Neural crest cell (in vitro differentiated cells): ENCODE measurements at regions not wholly inside any gene's neighbourhood (a gene's known extent, or its start where the extent isn't known, plus 50 kb on each side); places are given as distances from the start of the nearest gene placed in this dataset.
"Not testable (repeated sequence)": the region's sequence is repeated elsewhere in the genome, so short reads cannot be mapped to it uniquely, and the experiment has no call there.

Experiments used
- DNase-seq: peaks from one replicate; pipeline ENCODE4 v3.0.0; 2021; ENCODE audit warnings: low read depth, mixed read lengths, low spot score
- H3K27ac Mint-ChIP-seq: one replicate; pipeline ENCODE4 v1.8.0; 2021; ENCODE audit warnings: mild to moderate bottlenecking, mixed read lengths; ENCODE audit not compliant: unreplicated experiment
- H3K27me3 Mint-ChIP-seq: 2 replicates; pipeline ENCODE4 v1.8.0; 2021; ENCODE audit warnings: low read depth, mild to moderate bottlenecking, mixed read lengths
- H3K36me3 Mint-ChIP-seq: 2 replicates; pipeline ENCODE4 v1.8.0; 2021; ENCODE audit warnings: low read depth, mild to moderate bottlenecking, mixed read lengths
- H3K4me1 Mint-ChIP-seq: 2 replicates; pipeline ENCODE4 v1.8.0; 2021; ENCODE audit warnings: mixed read lengths
- H3K4me3 Mint-ChIP-seq: one replicate; pipeline ENCODE4 v1.8.0; 2021; ENCODE audit warnings: mild to moderate bottlenecking, mixed read lengths
- H3K9me3 Mint-ChIP-seq: 2 replicates; pipeline ENCODE4 v1.8.0; 2021; ENCODE audit warnings: mixed read lengths

DNA sequence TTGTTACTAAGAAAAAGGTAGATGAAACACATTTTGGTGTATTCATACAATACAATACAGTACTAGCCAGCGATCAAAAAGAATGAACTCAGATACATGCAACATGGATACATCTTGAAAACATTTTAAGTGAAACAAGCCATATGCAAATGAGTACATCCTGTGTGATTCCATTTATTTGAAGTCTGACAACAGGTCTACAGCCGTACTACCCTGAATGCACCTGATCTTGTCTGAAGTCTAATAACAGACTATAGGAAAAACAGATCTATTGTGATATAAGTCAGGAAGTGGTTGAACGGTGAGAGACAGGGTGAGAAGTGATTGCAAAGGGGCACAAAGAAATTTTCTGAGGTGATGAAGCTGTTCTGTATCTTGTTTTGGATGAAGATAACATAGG, 146.9 kb downstream of the NBPF8 start:
- not testable (repeated sequence) for H3K4me1 Mint-ChIP-seq, H3K4me3 Mint-ChIP-seq, DNase-seq, H3K36me3 Mint-ChIP-seq, H3K27me3 Mint-ChIP-seq, H3K9me3 Mint-ChIP-seq, H3K27ac Mint-ChIP-seq

DNA sequence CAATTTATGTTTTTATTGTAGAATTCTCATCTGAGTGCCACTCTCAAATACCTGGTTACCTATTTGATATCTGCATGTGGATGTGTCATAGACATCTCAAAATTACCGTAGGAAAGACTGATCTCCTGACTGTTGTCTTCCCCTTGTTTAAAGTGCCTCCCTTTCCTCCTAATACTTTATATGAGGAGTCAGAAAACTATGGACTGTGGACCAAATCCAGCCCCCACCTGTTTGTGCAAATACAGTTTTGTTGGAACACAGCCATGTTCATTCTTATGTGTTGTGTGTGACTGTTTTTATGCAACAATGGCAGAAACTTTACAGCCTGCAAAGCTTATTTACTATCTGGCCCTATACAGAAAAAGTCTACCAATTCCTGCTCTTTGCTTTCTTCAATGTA, 150.6 kb downstream of the NBPF8 start:
- DNase-seq, H3K36me3 Mint-ChIP-seq, H3K4me1 Mint-ChIP-seq, H3K27me3 Mint-ChIP-seq, H3K9me3 Mint-ChIP-seq, H3K4me3 Mint-ChIP-seq, H3K27ac Mint-ChIP-seq: not testable (repeated sequence)

DNA sequence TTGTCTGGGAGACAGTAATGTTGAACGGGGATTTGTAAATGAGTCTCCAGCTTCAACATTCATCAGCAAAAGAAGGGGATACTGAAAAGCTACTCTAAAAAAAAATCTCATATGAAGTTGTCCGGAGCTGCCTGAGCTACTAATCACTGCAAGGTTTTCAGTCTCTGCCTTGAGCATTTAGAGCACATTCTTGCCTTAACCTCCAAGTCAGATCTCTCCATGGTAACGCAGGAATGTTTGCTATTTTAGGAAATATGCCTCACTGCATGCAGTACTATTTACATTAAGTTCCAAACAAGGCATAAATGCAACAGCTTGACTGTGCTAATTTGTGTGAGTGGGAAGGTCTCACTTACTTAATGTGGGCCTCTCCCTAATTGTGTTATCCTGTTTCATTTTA, 152.8 kb downstream of the NBPF8 start:
- not testable (repeated sequence) for DNase-seq, H3K36me3 Mint-ChIP-seq, H3K27me3 Mint-ChIP-seq, H3K9me3 Mint-ChIP-seq, H3K4me3 Mint-ChIP-seq, H3K27ac Mint-ChIP-seq, H3K4me1 Mint-ChIP-seq

DNA sequence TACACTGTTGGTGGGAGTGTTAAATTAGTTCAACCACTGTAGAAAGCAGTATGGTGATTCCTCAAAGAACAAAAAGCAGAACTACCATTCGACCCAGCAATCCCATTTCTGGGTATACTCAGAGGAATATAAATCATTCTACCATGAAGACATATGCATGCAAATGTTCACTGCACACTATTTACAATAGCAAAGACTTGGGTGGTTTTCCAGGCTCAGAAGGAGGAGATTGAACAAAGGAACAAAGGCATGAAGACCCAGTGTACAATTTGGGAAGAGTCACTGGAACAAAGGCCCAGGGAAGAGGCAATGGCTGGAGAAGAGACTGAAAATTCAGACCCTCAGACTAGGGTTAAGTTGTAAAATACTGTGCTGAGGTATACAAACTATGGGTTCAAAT, 148.5 kb upstream of the NBPF26 start:
- not testable (repeated sequence) for H3K36me3 Mint-ChIP-seq, H3K4me3 Mint-ChIP-seq, DNase-seq, H3K27me3 Mint-ChIP-seq, H3K4me1 Mint-ChIP-seq, H3K9me3 Mint-ChIP-seq, H3K27ac Mint-ChIP-seq

- not testable (repeated sequence) for H3K4me3 Mint-ChIP-seq, H3K27me3 Mint-ChIP-seq, H3K27ac Mint-ChIP-seq, H3K4me1 Mint-ChIP-seq, H3K9me3 Mint-ChIP-seq, H3K36me3 Mint-ChIP-seq, DNase-seq
Observed at GRCh38 chr1:120582135-120582534, 141.6 kb upstream of the NBPF26 start.

DNA sequence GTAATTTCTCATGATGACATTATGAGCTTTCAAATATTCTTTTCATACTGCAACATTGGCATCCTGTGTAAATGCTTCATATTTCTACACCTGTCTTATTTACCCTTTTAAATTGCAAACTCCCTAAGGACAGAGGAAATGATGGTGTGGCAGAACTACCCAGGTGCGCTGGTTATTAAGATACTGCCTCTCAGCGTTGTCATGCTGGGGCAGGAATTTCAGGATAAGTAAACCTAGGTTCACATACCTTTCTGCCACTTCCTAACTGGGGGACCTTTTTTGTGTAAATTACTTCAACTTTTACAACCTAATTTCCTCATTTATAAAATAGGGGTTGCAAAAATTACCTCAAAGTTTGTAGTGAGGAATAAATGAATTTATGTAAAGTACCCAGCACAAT, 137.7 kb upstream of the NBPF26 start:
- not testable (repeated sequence) for H3K9me3 Mint-ChIP-seq, H3K27ac Mint-ChIP-seq, DNase-seq, H3K4me3 Mint-ChIP-seq, H3K36me3 Mint-ChIP-seq, H3K4me1 Mint-ChIP-seq, H3K27me3 Mint-ChIP-seq

DNA sequence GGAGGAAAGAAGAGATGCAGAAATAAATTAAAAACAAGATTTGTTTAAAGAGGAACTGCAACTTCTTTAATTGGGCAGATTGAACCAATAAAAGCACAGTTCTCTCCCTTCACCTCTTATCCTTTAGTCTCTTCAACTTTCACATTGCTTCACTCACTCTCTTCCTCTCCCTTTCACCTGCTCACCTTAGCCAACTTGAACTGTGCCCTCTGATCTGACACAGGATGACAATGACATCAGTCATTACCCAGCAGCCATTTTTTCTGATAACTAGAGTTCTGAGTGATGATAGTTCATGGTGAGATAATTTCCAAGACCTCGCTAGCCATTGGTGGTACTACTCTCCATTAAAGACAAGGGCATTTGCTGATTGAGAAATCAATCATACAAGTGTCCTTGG, 134.9 kb upstream of the NBPF26 start:
- H3K27me3 Mint-ChIP-seq, H3K27ac Mint-ChIP-seq, H3K9me3 Mint-ChIP-seq, DNase-seq, H3K4me1 Mint-ChIP-seq, H3K36me3 Mint-ChIP-seq, H3K4me3 Mint-ChIP-seq: not testable (repeated sequence)

- H3K27ac Mint-ChIP-seq, H3K4me3 Mint-ChIP-seq, DNase-seq, H3K27me3 Mint-ChIP-seq, H3K9me3 Mint-ChIP-seq, H3K4me1 Mint-ChIP-seq, H3K36me3 Mint-ChIP-seq: not testable (repeated sequence)
Observed at GRCh38 chr1:120591774-120592173, 132.0 kb upstream of the NBPF26 start.

DNA sequence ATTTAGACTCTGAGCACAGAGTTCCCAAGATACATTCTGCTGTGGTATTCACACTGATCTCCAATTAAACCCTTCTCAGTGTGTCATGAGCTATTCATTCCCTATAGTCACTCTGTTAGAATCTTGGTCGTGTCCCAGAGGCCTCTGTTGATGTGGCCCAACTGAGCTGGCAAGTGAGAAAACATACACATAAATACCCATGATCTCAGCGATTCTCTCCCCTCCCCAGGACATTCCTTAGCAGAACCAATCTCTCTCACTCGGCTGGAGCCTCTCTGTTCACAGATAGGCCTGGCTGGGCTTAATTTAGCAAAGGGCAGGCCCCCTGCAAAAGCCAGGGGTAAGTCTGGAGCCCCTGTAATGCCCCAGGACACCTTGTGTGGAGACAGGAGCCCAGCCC, 130.8 kb upstream of the NBPF26 start:
- H3K4me3 Mint-ChIP-seq, H3K36me3 Mint-ChIP-seq, H3K4me1 Mint-ChIP-seq, H3K27me3 Mint-ChIP-seq, H3K27ac Mint-ChIP-seq, H3K9me3 Mint-ChIP-seq, DNase-seq: not testable (repeated sequence)

- not testable (repeated sequence) for H3K4me1 Mint-ChIP-seq, H3K27ac Mint-ChIP-seq, H3K9me3 Mint-ChIP-seq
Observed at GRCh38 chr1:120593648-120594047, 130.1 kb upstream of the NBPF26 start.

DNA sequence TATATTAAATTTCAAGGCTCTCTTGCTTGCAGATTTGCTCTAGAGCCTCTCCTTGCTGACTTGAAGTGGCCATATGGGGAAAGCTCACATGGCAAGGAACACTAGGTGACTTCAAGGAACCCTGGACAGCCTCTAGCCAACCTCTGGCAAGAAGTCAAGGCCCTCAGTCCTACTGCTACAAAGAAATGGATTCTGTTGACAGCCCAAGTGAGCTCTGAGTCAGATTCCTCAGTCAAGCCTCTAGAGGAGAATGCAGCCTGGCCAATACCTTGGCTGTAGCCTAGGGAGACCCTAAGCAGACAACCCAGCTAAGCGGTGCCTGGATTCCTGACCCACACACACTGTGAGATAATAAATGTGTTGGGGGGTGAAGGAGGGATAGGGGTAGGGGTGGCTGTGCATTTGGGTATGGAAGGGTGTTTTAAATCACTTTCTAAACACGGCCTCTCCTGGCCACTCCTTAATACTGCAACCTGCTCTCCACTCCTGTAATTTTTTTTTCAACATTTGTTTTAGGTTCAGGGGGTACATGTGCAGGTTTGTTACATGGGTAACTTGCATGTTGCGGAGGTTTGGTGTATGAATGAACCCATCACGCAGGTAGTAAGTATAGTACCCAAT, 125.3 kb upstream of the NBPF26 start:
- not testable (repeated sequence) for H3K27me3 Mint-ChIP-seq, H3K36me3 Mint-ChIP-seq, H3K9me3 Mint-ChIP-seq, H3K27ac Mint-ChIP-seq, H3K4me1 Mint-ChIP-seq, DNase-seq, H3K4me3 Mint-ChIP-seq

More at GRCh38 chr1:120593648-120594047, 130.1 kb upstream of the NBPF26 start:
- not testable (repeated sequence) for H3K4me3 Mint-ChIP-seq, H3K27me3 Mint-ChIP-seq, H3K36me3 Mint-ChIP-seq, DNase-seq

DNA sequence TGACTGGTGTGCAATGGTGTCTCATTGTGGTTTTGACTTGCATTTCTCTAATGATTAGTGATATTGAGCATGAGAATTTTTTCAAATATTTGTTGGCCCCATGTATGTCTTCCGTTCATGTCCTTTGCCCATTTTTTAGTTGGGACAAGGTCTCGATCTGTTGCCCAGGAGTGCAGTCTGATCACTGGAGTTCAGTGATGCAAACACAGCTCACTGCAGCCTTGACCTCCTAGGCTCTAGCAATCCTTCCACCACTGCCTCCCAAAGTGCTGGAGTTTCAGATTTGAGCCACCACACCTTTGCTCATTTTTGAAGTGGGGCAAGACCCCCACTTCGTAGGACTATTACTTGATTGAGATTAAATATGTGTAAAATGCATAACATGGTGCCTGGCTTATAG, 124.2 kb upstream of the NBPF26 start:
- H3K27ac Mint-ChIP-seq, DNase-seq, H3K9me3 Mint-ChIP-seq, H3K4me1 Mint-ChIP-seq, H3K4me3 Mint-ChIP-seq, H3K27me3 Mint-ChIP-seq, H3K36me3 Mint-ChIP-seq: not testable (repeated sequence)

- H3K9me3 Mint-ChIP-seq, H3K27ac Mint-ChIP-seq, H3K36me3 Mint-ChIP-seq, H3K27me3 Mint-ChIP-seq, DNase-seq, H3K4me1 Mint-ChIP-seq, H3K4me3 Mint-ChIP-seq: not testable (repeated sequence)
Observed at GRCh38 chr1:120600442-120601041, 123.2 kb upstream of the NBPF26 start.

- not testable (repeated sequence) for H3K36me3 Mint-ChIP-seq, DNase-seq, H3K27ac Mint-ChIP-seq, H3K27me3 Mint-ChIP-seq, H3K4me1 Mint-ChIP-seq, H3K4me3 Mint-ChIP-seq, H3K9me3 Mint-ChIP-seq
Observed at GRCh38 chr1:120607882-120608281, 115.9 kb upstream of the NBPF26 start.
